ENCODE measurements at regions not wholly inside any gene's neighbourhood (a gene's known extent, or its start where the extent isn't known, plus 50 kb on each side); places are given as distances from the start of the nearest gene placed in this dataset.
A peak's percentile ranks its signal among the peaks of the same experiment; 100 is the strongest.
"Not testable (repeated sequence)": the region's sequence is repeated elsewhere in the genome, so short reads cannot be mapped to it uniquely, and the experiment has no call there.

DNA sequence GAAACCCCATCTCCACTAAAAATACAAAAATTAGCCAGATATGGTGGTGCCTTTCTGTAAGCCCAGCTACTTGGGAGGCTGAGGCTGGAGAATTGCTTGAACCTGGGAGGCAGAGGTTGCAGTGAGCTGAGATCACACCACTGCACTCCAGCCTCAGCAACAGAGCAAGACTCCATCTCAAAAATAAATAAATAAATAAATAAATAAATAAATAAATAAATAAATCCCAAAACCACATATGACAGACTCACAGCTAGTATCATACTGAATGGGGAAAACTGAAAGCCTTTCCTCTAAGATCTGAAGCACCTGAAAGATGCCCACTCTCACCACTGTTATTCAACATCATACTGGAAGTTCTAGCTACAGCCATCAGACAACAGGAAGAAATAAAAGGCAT, 97.3 kb downstream of the TTC6 start:
- not testable (repeated sequence) for H2AFZ ChIP-seq (ENCODE audit: low read depth, low read length); H3K18ac ChIP-seq (ENCODE audit: low read depth in 1 of 2, low read length in 2 of 2); H2AK5ac ChIP-seq (ENCODE audit: low read length, severe bottlenecking); H3K4me2 ChIP-seq (ENCODE audit: low read length, poor library complexity, severe bottlenecking); H3K36me3 ChIP-seq (ENCODE audit: control insufficient read depth in 1 of 2, insufficient read depth in 2 of 2, low read depth in 1 of 2, low read length in 2 of 2); H2BK5ac ChIP-seq (ENCODE audit: low read depth, low read length, poor library complexity, severe bottlenecking); H2BK120ac ChIP-seq (ENCODE audit: low read depth, low read length); H3K4me1 ChIP-seq (ENCODE audit: control insufficient read depth, insufficient read depth, low read depth, low read length); H3K27ac ChIP-seq (ENCODE audit: low read length, poor library complexity, severe bottlenecking); H3K14ac ChIP-seq (ENCODE audit: low read length in 2 of 2); H3K4me3 ChIP-seq (ENCODE audit: insufficient read depth in 1 of 2, low read depth in 1 of 2, low read length in 2 of 2); H3K79me1 ChIP-seq (replicated peaks; ENCODE audit: low read length, poor library complexity, severe bottlenecking); H2BK12ac ChIP-seq (ENCODE audit: low read length in 2 of 2); H2BK15ac ChIP-seq (ENCODE audit: low read depth, poor library complexity, severe bottlenecking); H4K91ac ChIP-seq (ENCODE audit: low read length); H4K8ac ChIP-seq (ENCODE audit: low read length); H3K4ac ChIP-seq (ENCODE audit: low read depth in 1 of 2, low read length in 2 of 2); H3K23ac ChIP-seq (ENCODE audit: low read length in 2 of 2); DNase-seq; H3K27me3 ChIP-seq (ENCODE audit: control insufficient read depth in 1 of 2, insufficient read depth in 1 of 2, low read length in 2 of 2); H3K9ac ChIP-seq (ENCODE audit: low read length)
- peaks cover 16% of the 10 kb centered on the region for H3K9me3 ChIP-seq (ENCODE audit: control insufficient read depth, low read length)

DNA sequence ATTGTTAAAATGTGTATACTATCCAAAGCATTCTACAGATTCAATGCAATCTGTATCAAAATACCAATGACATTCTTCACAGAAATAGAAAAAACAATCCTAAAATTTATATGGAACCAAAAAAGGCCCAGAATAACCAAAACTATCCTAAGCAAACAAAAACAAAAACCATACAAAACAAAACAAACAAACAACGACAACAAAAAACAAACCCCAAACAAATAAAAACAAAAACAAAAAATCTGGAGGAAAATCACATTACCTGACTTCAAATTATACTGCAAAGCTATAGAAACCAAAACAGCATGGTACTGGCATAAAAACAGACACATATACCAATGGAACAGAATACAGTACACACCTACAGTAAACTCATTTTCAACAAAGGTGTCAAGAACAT, 98.0 kb downstream of the TTC6 start:
- not testable (repeated sequence) for H3K79me1 ChIP-seq (replicated peaks; ENCODE audit: low read length, poor library complexity, severe bottlenecking); H2BK12ac ChIP-seq (ENCODE audit: low read length in 2 of 2); H2BK120ac ChIP-seq (ENCODE audit: low read depth, low read length); H3K14ac ChIP-seq (ENCODE audit: low read length in 2 of 2); H3K4me1 ChIP-seq (ENCODE audit: control insufficient read depth, insufficient read depth, low read depth, low read length); H3K4ac ChIP-seq (ENCODE audit: low read depth in 1 of 2, low read length in 2 of 2); H2AFZ ChIP-seq (ENCODE audit: low read depth, low read length); H2AK5ac ChIP-seq (ENCODE audit: low read length, severe bottlenecking); H3K23ac ChIP-seq (ENCODE audit: low read length in 2 of 2); H2BK5ac ChIP-seq (ENCODE audit: low read depth, low read length, poor library complexity, severe bottlenecking); H3K27ac ChIP-seq (ENCODE audit: low read length, poor library complexity, severe bottlenecking); H4K8ac ChIP-seq (ENCODE audit: low read length); H3K4me2 ChIP-seq (ENCODE audit: low read length, poor library complexity, severe bottlenecking); DNase-seq; H2BK15ac ChIP-seq (ENCODE audit: low read depth, poor library complexity, severe bottlenecking); H3K9ac ChIP-seq (ENCODE audit: low read length); H4K91ac ChIP-seq (ENCODE audit: low read length); H3K18ac ChIP-seq (ENCODE audit: low read depth in 1 of 2, low read length in 2 of 2); H3K4me3 ChIP-seq (ENCODE audit: insufficient read depth in 1 of 2, low read depth in 1 of 2, low read length in 2 of 2); H3K36me3 ChIP-seq (ENCODE audit: control insufficient read depth in 1 of 2, insufficient read depth in 2 of 2, low read depth in 1 of 2, low read length in 2 of 2); H3K27me3 ChIP-seq (ENCODE audit: control insufficient read depth in 1 of 2, insufficient read depth in 1 of 2, low read length in 2 of 2)
- 90% methylated on average over 1 of the region's 1 CpG for WGBS
- H3K9me3 ChIP-seq (ENCODE audit: control insufficient read depth, low read length), result peaks cover 16% of the 10 kb centered on the region

DNA sequence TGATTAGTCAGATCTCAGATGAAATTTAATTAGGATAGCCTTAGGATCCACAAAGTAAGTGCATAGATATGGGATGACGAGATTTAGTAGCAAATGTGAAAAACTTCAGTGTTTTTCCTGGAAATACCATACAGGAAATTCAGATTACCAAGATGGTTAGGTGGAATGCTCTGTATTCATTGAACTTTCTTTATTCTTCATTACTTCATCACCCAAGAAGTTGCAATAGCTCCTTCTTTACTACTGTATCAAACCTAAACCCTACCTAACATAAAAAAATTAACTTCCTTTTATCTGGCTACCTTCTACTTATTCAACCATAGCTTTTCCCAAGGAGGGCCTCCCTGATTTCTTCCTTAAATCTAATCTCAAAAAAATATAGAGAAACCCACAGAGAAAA, 100.4 kb downstream of the TTC6 start:
- no peaks in the 10 kb centered on the region for H3K79me1 ChIP-seq (replicated peaks; ENCODE audit: low read length, poor library complexity, severe bottlenecking)
- peaks cover 16% of the 10 kb centered on the region for H3K9me3 ChIP-seq (ENCODE audit: control insufficient read depth, low read length)
- no peaks in the 10 kb centered on the region for H3K36me3 ChIP-seq (ENCODE audit: control insufficient read depth in 1 of 2, insufficient read depth in 2 of 2, low read depth in 1 of 2, low read length in 2 of 2)
- no peak overlapping the region for H3K27ac ChIP-seq (ENCODE audit: low read length, poor library complexity, severe bottlenecking)
- DNase-seq, result no peak
- no peak overlapping the region for H2BK5ac ChIP-seq (ENCODE audit: low read depth, low read length, poor library complexity, severe bottlenecking)
- H2BK12ac ChIP-seq (ENCODE audit: low read length in 2 of 2), result no peak overlapping the region
- no peak overlapping the region for H2AFZ ChIP-seq (ENCODE audit: low read depth, low read length)
- H3K4me3 ChIP-seq (ENCODE audit: insufficient read depth in 1 of 2, low read depth in 1 of 2, low read length in 2 of 2), result no peak overlapping the region
- no peak overlapping the region for H2AK5ac ChIP-seq (ENCODE audit: low read length, severe bottlenecking)
- H3K27me3 ChIP-seq (ENCODE audit: control insufficient read depth in 1 of 2, insufficient read depth in 1 of 2, low read length in 2 of 2), result no peaks in the 10 kb centered on the region
- no peak overlapping the region for H3K4me2 ChIP-seq (ENCODE audit: low read length, poor library complexity, severe bottlenecking)
- H3K4me1 ChIP-seq (ENCODE audit: control insufficient read depth, insufficient read depth, low read depth, low read length), result no peaks in the 10 kb centered on the region
- H3K9ac ChIP-seq (ENCODE audit: low read length), result no peak overlapping the region
- no peak overlapping the region for H4K8ac ChIP-seq (ENCODE audit: low read length)
- no peak overlapping the region for H3K4ac ChIP-seq (ENCODE audit: low read depth in 1 of 2, low read length in 2 of 2)
- WGBS, result 90% methylated on average over 1 of the region's 1 CpG
- H3K18ac ChIP-seq (ENCODE audit: low read depth in 1 of 2, low read length in 2 of 2), result no peak overlapping the region
- H3K23ac ChIP-seq (ENCODE audit: low read length in 2 of 2), result no peak overlapping the region
- H2BK15ac ChIP-seq (ENCODE audit: low read depth, poor library complexity, severe bottlenecking), result no peak overlapping the region
- H4K91ac ChIP-seq (ENCODE audit: low read length), result no peak overlapping the region
- H3K14ac ChIP-seq (ENCODE audit: low read length in 2 of 2), result no peak overlapping the region
- H2BK120ac ChIP-seq (ENCODE audit: low read depth, low read length), result no peak overlapping the region

DNA sequence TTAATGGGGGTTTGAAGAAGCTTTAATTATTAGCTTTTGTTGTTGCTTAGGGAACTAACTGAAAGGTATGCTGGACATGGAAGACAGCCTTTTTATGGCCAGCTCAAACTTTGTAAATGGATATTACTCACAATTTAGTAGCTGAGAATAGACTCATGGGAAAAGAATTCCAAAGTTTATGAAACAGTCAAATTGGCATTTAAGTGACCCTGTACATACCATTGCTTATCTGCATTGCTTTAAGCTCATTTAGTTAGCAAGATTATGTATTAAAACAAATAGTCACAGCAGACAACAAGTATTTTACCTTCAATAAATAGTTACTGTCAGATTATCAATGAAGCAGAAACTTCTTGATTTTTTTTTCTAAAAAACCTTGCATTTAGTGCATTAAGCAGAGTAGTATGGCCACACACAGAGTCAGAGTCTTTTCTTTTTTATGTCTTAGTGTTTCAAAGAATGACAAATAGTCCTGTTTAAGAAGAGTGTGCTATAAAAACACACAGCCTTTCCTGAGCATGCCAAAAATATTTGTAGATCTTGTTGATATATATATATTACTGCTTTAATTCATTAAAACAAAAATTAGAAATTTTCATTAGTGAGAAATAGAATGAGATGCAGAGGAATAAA, 102.2 kb downstream of the TTC6 start:
- Histone ChIP-seq H3K4me2 (ENCODE audit: low read length, poor library complexity, severe bottlenecking) (no peak overlapping the region), H2BK5ac (ENCODE audit: low read depth, low read length, poor library complexity, severe bottlenecking) (no peak overlapping the region), H3K4me3 (ENCODE audit: insufficient read depth in 1 of 2, low read depth in 1 of 2, low read length in 2 of 2) (no peak overlapping the region), H4K8ac (ENCODE audit: low read length) (no peak overlapping the region), H2AK5ac (ENCODE audit: low read length, severe bottlenecking) (no peak overlapping the region), H2BK120ac (ENCODE audit: low read depth, low read length) (no peak overlapping the region), H3K9ac (ENCODE audit: low read length) (no peak overlapping the region), H3K79me1 (replicated peaks; ENCODE audit: low read length, poor library complexity, severe bottlenecking) (no peaks in the 10 kb centered on the region), H3K27me3 (ENCODE audit: control insufficient read depth in 1 of 2, insufficient read depth in 1 of 2, low read length in 2 of 2) (no peaks in the 10 kb centered on the region), H2AFZ (ENCODE audit: low read depth, low read length) (no peak overlapping the region), H3K9me3 (ENCODE audit: control insufficient read depth, low read length) (peaks cover 11% of the 10 kb centered on the region), H3K14ac (ENCODE audit: low read length in 2 of 2) (no peak overlapping the region), H3K23ac (ENCODE audit: low read length in 2 of 2) (no peak overlapping the region), H3K4ac (ENCODE audit: low read depth in 1 of 2, low read length in 2 of 2) (no peak overlapping the region), H3K36me3 (ENCODE audit: control insufficient read depth in 1 of 2, insufficient read depth in 2 of 2, low read depth in 1 of 2, low read length in 2 of 2) (no peaks in the 10 kb centered on the region), H2BK12ac (ENCODE audit: low read length in 2 of 2) (no peak overlapping the region), H4K91ac (ENCODE audit: low read length) (no peak overlapping the region), H2BK15ac (ENCODE audit: low read depth, poor library complexity, severe bottlenecking) (no peak overlapping the region), H3K4me1 (ENCODE audit: control insufficient read depth, insufficient read depth, low read depth, low read length) (no peaks in the 10 kb centered on the region), H3K27ac (ENCODE audit: low read length, poor library complexity, severe bottlenecking) (peak overlapping the region; percentile 26), H3K18ac (ENCODE audit: low read depth in 1 of 2, low read length in 2 of 2) (no peak overlapping the region)
- peak; percentile 60 for DNase-seq

All from mesenchymal stem cell (in vitro differentiated cells and primary cell).